H9 (cell line): ENCODE measurements at regions not wholly inside any gene's neighbourhood (a gene's known extent, or its start where the extent isn't known, plus 50 kb on each side); places are given as distances from the start of the nearest gene placed in this dataset.

Source experiments
- DNase-seq: peaks from one replicate; pipeline ENCODE4 v3.0.0-alpha.2; 2017
- H2AFZ ChIP-seq: one replicate; pipeline ENCODE4 v1.6.1; 2013; ENCODE audit warnings: mild to moderate bottlenecking, low read length, control low read depth, moderate library complexity
- H2AK5ac ChIP-seq: 2 replicates; pipeline ENCODE4 v1.6.1; 2013; ENCODE audit warnings: low read length, control low read depth, mixed read lengths; ENCODE audit not compliant: insufficient read length
- H2BK120ac ChIP-seq: one replicate; pipeline ENCODE4 v1.6.1; 2013; ENCODE audit warnings: low read depth, mild to moderate bottlenecking, low read length, control low read depth, inconsistent platforms; ENCODE audit not compliant: poor library complexity, severe bottlenecking
- H2BK12ac ChIP-seq: 2 replicates; pipeline ENCODE4 v1.6.1; 2013; ENCODE audit warnings: low read length, control low read depth, mixed read lengths, low read depth; ENCODE audit not compliant: insufficient read length
- H2BK15ac ChIP-seq: 2 replicates; pipeline ENCODE4 v1.6.1; 2013; ENCODE audit warnings: low read depth, low read length, control low read depth
- H2BK20ac ChIP-seq: one replicate; pipeline ENCODE4 v1.6.1; 2013; ENCODE audit warnings: low read depth, mild to moderate bottlenecking, low read length, control low read depth, inconsistent platforms; ENCODE audit not compliant: poor library complexity, severe bottlenecking
- H2BK5ac ChIP-seq: 2 replicates; pipeline ENCODE4 v1.6.1; 2013; ENCODE audit warnings: low read length, control low read depth, mixed read lengths; ENCODE audit not compliant: insufficient read length
- H3K14ac ChIP-seq: 2 replicates; pipeline ENCODE4 v1.6.1; 2013; ENCODE audit warnings: low read length, control low read depth; ENCODE audit not compliant: insufficient read depth
- H3K18ac ChIP-seq: 2 replicates; pipeline ENCODE4 v1.6.1; 2013; ENCODE audit warnings: low read depth, mild to moderate bottlenecking, mixed read lengths, low read length, control low read depth; ENCODE audit not compliant: insufficient read length
- H3K23ac ChIP-seq: 2 replicates; pipeline ENCODE4 v1.6.1; 2013; ENCODE audit warnings: low read length, control low read depth, mixed read lengths, low read depth; ENCODE audit not compliant: insufficient read length
- H3K23me2 ChIP-seq: 2 replicates; pipeline ENCODE4 v1.6.1; 2013; ENCODE audit warnings: low read depth, mild to moderate bottlenecking, mixed read lengths, low read length, control low read depth; ENCODE audit not compliant: insufficient read length, poor library complexity, severe bottlenecking
- H3K27ac ChIP-seq: 2 replicates; pipeline ENCODE4 v1.5.1; 2013; ENCODE audit warnings: low read length, control low read depth, mixed read lengths, low read depth; ENCODE audit not compliant: insufficient read length
- H3K27me3 ChIP-seq: 2 replicates; pipeline ENCODE4 v1.6.1; 2013; ENCODE audit warnings: low read length, control low read depth, inconsistent platforms; ENCODE audit not compliant: insufficient read depth
- H3K4ac ChIP-seq: 2 replicates; pipeline ENCODE4 v1.6.1; 2013; ENCODE audit warnings: low read depth, mild to moderate bottlenecking, control low read depth, inconsistent platforms, low read length, moderate library complexity
- H3K4me1 ChIP-seq: 2 replicates; pipeline ENCODE4 v1.6.1; 2013; ENCODE audit warnings: low read length, control low read depth, inconsistent platforms; ENCODE audit not compliant: insufficient read depth
- H3K4me2 ChIP-seq: 2 replicates; pipeline ENCODE4 v1.6.1; 2013; ENCODE audit warnings: low read length, control low read depth, mixed read lengths; ENCODE audit not compliant: insufficient read length, insufficient read depth
- H3K56ac ChIP-seq: 2 replicates; pipeline ENCODE4 v1.6.1; 2013; ENCODE audit warnings: low read depth, mild to moderate bottlenecking, mixed read lengths, low read length, control low read depth; ENCODE audit not compliant: insufficient read length
- H3K79me1 ChIP-seq: 2 replicates; pipeline ENCODE4 v1.6.1; 2013; ENCODE audit warnings: low read depth, mild to moderate bottlenecking, moderate library complexity, low read length, control low read depth, inconsistent platforms; ENCODE audit not compliant: insufficient read depth, poor library complexity, severe bottlenecking
- H3K79me2 ChIP-seq: 2 replicates; pipeline ENCODE4 v1.6.1; 2013; ENCODE audit warnings: low read length, control low read depth, inconsistent platforms; ENCODE audit not compliant: insufficient read depth
- H3K9ac ChIP-seq: 2 replicates; pipeline ENCODE4 v1.6.1; 2013; ENCODE audit warnings: low read length, control low read depth, mixed read lengths; ENCODE audit not compliant: insufficient read length; ENCODE audit errors: extremely low read depth
- H3K9me3 ChIP-seq: one replicate; pipeline ENCODE4 v1.6.1; 2013; ENCODE audit warnings: low read depth, low read length, inconsistent platforms; ENCODE audit not compliant: control insufficient read depth
- H3T11ph ChIP-seq: one replicate; pipeline ENCODE4 v1.6.1; 2013; ENCODE audit warnings: mild to moderate bottlenecking, low read length, control low read depth, inconsistent platforms
- H4K20me1 ChIP-seq: one replicate; pipeline ENCODE4 v1.6.1; 2013; ENCODE audit not compliant: control insufficient read depth, insufficient read length, insufficient read depth
- H4K5ac ChIP-seq: 2 replicates; pipeline ENCODE4 v1.6.1; 2013; ENCODE audit warnings: low read depth, mild to moderate bottlenecking, mixed read lengths, low read length, control low read depth; ENCODE audit not compliant: insufficient read length
- H4K8ac ChIP-seq: replicated peaks from 2 replicates; pipeline ENCODE4 v1.6.1; 2013; ENCODE audit warnings: low read length, control low read depth, mixed read lengths, low read depth; ENCODE audit not compliant: insufficient read length
- H4K91ac ChIP-seq: 2 replicates; pipeline ENCODE4 v1.6.1; 2013; ENCODE audit warnings: low read depth, mild to moderate bottlenecking, moderate library complexity, mixed read lengths, low read length, control low read depth; ENCODE audit not compliant: insufficient read length
- H3K27ac Mint-ChIP-seq, 3 experiments: 2 replicates in 2 of 3; 3 replicates in 1 of 3; pipeline ENCODE4 v1.8.0; 2020 to 2021; ENCODE audit warnings: mixed read lengths in 3 of 3, mild to moderate bottlenecking in 1 of 3, moderate library complexity in 1 of 3
- H3K27me3 Mint-ChIP-seq: 2 replicates; pipeline ENCODE4 v1.8.0; 2021; ENCODE audit warnings: low read depth, mild to moderate bottlenecking, moderate library complexity, mixed read lengths
- H3K36me3 Mint-ChIP-seq, 3 experiments: 2 replicates in 2 of 3; 3 replicates in 1 of 3; pipeline ENCODE4 v1.8.0; 2020 to 2021; ENCODE audit warnings: low read depth in 3 of 3, mixed read lengths in 3 of 3; ENCODE audit not compliant: insufficient read depth in 1 of 3
- H3K4me1 Mint-ChIP-seq, 2 experiments: 2 replicates each; pipeline ENCODE4 v1.8.0; 2020; ENCODE audit warnings: mixed read lengths in 2 of 2
- H3K4me3 Mint-ChIP-seq, 2 experiments: 2 replicates in 1 of 2; 3 replicates in 1 of 2; pipeline ENCODE4 v1.8.0; 2020 to 2021; ENCODE audit warnings: mild to moderate bottlenecking in 2 of 2, mixed read lengths in 2 of 2, moderate library complexity in 1 of 2
- H3K9me3 Mint-ChIP-seq, 2 experiments: 2 replicates in 1 of 2; 3 replicates in 1 of 2; pipeline ENCODE4 v1.8.0; 2020; ENCODE audit warnings: mild to moderate bottlenecking in 2 of 2, mixed read lengths in 2 of 2, moderate library complexity in 1 of 2
- CTCF ChIP-seq: fragments of 200-600 bp; sonication (generic); conservative IDR thresholded peaks from 3 replicates; pipeline ENCODE4 v1.8.0; 2021; ENCODE audit warnings: antibody characterized with exemption, mild to moderate bottlenecking
- WGBS: extraction: QIAGEN DNeasy Blood & Tissue Kit; methylation state at CpG from one replicate; pipeline ENCODE4 v1.1.7; 2013; ENCODE audit warnings: missing lambda C conversion rate, low lambda C conversion rate, mixed read lengths; ENCODE audit not compliant: insufficient read length; ENCODE audit errors: extremely low coverage; 5-methylcytosine and 5-hydroxymethylcytosine counted together

- TF ChIP-seq CTCF, result no peak
- no peak overlapping the region for H3K4me2 ChIP-seq
- H3K9ac ChIP-seq, result no peak overlapping the region
- DNase-seq, result no peak
- no peak overlapping the region for H2BK20ac ChIP-seq
- H3T11ph ChIP-seq, result no peak overlapping the region
- H3K27ac ChIP-seq, result no peak overlapping the region
- Mint-ChIP-seq H3K4me1 (peaks cover 12 to 16% of the 10 kb centered on the region in 2 experiments), H3K4me3 (no peak overlapping the region), H3K36me3 (peaks cover 0 to 2% (median 0%) of the 10 kb centered on the region in 3 experiments; a peak in 2 of 7 replicates), H3K9me3 (no peaks in the 10 kb centered on the region; a peak in 1 of 5 replicates), H3K27ac (no peak overlapping the region), H3K27me3 (peaks cover 2% of the 10 kb centered on the region; the same call in 1 of the 2 replicates)
- no peak overlapping the region for H4K91ac ChIP-seq
- no peak overlapping the region for H2BK120ac ChIP-seq
- no CpG with 5 or more reads among the region's 5 CpGs for WGBS
- no peaks in the 10 kb centered on the region for H4K20me1 ChIP-seq
- no peaks in the 10 kb centered on the region for H3K79me2 ChIP-seq
- no peak overlapping the region for H2AFZ ChIP-seq
- no peak overlapping the region for H3K56ac ChIP-seq
- no peaks in the 10 kb centered on the region for H3K4me1 ChIP-seq
- H4K8ac ChIP-seq, result no peak overlapping the region
- no peak overlapping the region for H2BK5ac ChIP-seq
- no peak overlapping the region; the same call in 1 of the 2 replicates for H2BK15ac ChIP-seq
- no peaks in the 10 kb centered on the region for H3K27me3 ChIP-seq
- no peaks in the 10 kb centered on the region for H3K79me1 ChIP-seq
- no peak overlapping the region for H3K23ac ChIP-seq
- H3K14ac ChIP-seq, result no peak overlapping the region
- no peaks in the 10 kb centered on the region for H3K23me2 ChIP-seq
- H3K9me3 ChIP-seq, result no peaks in the 10 kb centered on the region
- H2AK5ac ChIP-seq, result no peak overlapping the region
- H4K5ac ChIP-seq, result no peak overlapping the region
- no peak overlapping the region for H2BK12ac ChIP-seq
- H3K18ac ChIP-seq, result no peak overlapping the region
- H3K4ac ChIP-seq, result no peak overlapping the region
Measured at GRCh38 chr6:105867277-105867676, 218.9 kb upstream of the PRDM1 start.
